DMS79 treated with DMSO at 0.1 percent for 48 hours (cell line): ENCODE measurements at regions not wholly inside any gene's neighbourhood (a gene's known extent, or its start where the extent isn't known, plus 50 kb on each side); places are given as distances from the start of the nearest gene placed in this dataset.
"Not testable (repeated sequence)": the region's sequence is repeated elsewhere in the genome, so short reads cannot be mapped to it uniquely, and the experiment has no call there.

Experiments
- DNase-seq: peaks from one replicate; lab custom pipeline; 2025; lab: John Stamatoyannopoulos, UW

DNA sequence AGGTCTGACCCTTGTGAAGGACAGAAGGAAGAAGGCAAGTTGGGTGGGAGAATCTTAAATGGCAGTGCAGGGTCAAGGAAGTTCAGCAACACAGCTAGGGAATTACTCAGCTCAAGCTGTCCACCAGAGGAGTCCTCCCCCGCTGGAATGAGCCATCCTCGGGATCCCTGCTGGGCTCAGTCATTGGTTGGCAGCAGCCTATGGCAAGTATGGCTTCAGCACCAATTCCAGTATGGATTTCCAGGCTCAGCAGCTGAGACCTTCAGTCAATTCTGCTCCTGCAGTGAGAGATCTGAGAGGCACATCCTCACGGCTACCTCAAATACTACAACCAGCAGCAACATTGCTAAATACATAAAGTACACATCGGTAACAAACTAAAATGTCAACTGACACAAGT is 280.6 kb upstream of the PIK3R1 start:
- no peak for DNase-seq

DNA sequence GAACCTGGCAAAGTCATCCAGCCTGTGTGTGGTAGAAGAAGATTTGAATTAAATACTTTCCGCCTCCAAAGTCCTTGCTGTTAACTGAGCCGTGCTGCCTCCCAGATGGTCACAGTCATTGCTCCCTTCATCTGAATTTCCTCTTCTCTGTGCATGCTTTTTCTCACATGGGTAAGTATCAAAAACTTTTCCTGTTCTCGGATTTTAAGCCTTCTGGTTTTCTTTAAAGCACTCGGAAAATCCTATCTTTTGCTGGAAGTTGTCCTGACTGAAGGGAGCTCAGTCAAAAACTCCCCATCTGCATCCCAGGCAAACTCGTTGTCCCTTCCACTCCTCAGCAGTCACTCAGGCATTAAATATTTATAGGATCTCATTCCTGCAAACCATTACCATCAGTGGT is 290.0 kb upstream of the PIK3R1 start:
- no peak for DNase-seq

- DNase-seq, result peak; percentile 3
Measured at GRCh38 chr5:67921004-67921601, 294.5 kb upstream of the PIK3R1 start.

DNA sequence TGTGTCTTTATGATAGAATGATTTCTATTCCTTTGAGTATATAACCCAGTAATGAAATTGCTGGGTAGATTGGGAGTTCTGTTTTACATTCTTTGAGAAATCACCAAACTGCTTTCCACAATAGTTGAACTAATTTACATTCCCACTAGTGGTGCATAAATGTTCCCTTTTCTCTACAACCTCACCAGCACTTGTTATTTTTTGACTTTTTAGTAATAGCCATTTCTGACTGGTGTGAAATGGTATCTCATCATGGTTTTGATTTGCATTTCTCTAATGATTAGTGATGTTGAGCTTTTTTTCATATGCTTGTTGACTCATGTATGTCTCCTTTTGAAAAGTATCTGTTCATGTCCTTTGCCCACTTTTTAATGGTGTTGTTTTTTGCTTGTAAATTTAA is 296.0 kb upstream of the PIK3R1 start:
- DNase-seq, result not testable (repeated sequence)

GRCh38 chr5:67917561-67917960 is 298.0 kb upstream of the PIK3R1 start:
- DNase-seq, result no peak

GRCh38 chr5:67910546-67910945 is 305.0 kb upstream of the PIK3R1 start:
- no peak for DNase-seq

GRCh38 chr5:67908126-67908765 is 307.3 kb upstream of the PIK3R1 start:
- no peak for DNase-seq

DNA sequence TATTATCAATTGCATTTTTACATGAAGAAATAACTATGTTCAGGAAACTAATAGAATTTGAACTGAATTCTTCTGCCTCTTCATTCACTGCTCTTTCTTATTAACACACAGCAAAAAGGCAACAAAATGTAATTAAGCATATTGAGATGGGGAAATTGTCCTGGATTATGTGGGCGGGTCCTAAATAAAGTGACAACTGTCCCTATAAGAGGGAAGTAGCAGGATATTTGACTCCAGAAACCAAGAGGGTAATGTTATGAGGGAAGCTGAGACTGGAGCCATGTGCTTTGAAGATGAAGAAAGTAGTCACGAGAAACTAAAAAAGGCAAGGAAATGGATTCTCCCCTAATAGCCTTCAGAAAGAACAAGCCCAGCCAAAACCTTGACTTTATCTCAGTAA is 311.2 kb upstream of the PIK3R1 start:
- DNase-seq, result no peak

DNA sequence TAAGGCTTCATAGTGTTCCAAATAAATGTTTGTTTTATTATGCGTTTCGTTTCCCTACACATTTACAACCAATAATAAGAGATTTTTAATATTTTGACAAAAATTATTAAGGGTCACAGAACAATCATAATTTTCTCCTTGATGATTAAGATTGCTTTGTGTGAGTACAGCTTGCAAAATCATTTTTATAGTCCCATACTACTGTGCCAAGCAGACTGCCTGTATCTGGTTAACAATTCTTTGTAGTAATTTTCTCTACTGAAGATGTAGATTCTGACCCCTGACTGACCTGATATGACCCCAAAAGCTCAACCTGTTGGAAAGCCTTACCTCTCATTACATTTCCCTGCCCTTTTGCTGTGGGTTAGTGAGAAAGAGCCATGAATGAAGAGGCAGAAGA is 311.9 kb upstream of the PIK3R1 start:
- DNase-seq, result no peak

DNA sequence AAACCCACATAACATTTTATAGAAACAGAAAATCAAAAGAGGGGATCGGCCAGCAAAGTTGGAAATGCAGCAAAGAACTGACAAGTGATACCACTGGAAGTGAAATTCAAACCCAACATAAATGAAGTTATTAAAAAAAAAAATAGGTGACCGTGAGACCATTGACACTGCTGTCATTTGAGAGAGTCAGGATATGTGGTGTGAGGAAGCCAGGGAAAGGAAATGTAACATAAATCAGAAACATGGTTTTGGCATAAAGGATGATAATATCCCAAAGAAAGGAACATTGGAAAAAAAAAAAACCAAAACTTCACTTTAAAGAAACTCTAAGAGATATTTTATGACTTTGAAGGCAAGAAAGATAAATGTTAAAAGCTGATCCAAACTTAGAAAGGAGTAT is 312.4 kb upstream of the PIK3R1 start:
- no peak for DNase-seq

DNA sequence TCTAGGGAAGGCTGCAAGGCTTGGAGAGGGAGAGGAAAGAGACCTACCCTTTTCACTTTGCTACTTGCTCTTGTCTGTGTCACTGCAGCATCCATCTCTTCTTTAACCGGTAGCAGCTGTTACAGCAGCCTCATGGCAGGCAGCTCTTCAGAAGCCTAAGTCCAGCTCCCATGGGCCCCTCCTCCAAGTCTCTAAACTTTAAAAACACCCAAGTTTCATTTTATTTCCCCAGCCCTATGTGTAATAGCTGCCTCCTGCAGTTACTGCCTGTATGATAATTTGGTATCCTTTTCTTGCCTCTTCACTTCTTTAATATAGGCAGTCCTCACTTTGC is 313.1 kb upstream of the PIK3R1 start:
- no peak for DNase-seq

GRCh38 chr5:67901814-67902496 is 313.6 kb upstream of the PIK3R1 start:
- no peak for DNase-seq

DNA sequence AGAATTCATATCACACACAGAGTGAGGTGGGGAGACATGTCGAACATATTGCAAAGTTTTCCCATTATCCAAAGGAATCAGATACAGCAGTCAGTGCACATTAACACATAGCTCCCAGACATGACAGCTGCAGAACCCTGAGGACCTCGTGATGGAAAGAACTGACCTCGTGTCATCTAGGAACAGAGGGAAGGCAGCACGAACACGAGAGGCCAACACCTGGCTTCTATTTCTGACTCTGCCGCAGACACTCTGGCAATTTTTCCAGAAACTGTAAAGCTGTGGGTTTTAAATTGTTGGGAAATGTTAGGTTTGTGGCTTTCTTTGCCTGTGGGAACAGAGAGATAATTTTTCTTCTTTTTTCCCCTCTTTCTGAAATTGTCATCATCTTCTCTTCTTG is 315.0 kb upstream of the PIK3R1 start:
- DNase-seq, result no peak

- DNase-seq, result no peak
Measured at GRCh38 chr5:67897980-67898379, 317.6 kb upstream of the PIK3R1 start.

- no peak for DNase-seq
Measured at GRCh38 chr5:67897431-67897830, 318.1 kb upstream of the PIK3R1 start.

DNA sequence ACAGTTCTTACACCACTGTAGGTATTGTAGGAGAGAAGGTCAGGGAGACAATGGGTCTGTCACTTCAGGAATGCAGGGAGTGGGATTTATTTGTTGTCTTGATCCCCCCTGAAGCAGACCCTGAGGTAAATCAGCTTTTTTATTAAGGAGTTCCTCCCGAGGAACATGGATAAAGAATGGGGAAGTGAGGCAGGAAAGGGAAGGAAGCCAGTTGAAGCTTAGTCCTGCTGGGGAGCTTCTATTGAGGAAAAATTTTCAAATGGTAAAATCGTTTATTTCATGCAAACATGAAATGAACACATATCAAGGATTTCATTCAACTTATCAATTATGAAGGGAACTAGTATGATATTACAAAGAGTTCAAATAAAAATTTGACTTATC is 318.6 kb upstream of the PIK3R1 start:
- DNase-seq, result no peak

DNA sequence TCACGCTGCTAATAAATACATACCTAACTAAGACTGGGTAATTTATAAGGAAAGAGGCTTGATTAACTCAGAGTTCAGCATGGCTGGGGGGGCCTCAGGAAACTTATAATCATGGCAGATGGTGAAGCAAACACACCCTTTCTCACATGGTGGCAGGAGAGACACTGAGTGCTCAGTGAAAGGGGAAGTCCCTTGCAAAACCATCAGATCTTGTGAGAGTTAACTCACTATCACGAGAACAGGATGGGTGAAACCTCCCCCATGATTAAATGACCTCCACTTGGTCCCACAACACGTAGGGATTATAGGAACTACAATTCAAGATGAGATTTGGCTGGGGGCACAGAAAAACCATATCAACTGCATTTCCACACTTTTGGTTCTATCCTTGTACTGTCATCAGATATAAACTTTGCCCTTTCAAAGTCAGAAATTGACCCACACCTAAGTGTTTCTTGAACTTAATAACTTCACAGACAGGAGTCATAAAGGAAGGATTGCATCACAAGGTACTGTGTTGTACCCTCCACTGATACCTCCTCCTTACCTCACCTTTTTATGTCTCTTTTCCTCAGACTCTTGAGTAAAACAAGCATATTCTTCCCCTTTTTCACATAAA is 319.1 kb upstream of the PIK3R1 start:
- no peak for DNase-seq

GRCh38 chr5:67889870-67890269 is 325.7 kb upstream of the PIK3R1 start:
- DNase-seq, result not testable (repeated sequence)

- no peak for DNase-seq
Measured at GRCh38 chr5:67887748-67888161, 327.8 kb upstream of the PIK3R1 start.

- DNase-seq, result no peak
Measured at GRCh38 chr5:67886761-67887160, 328.8 kb upstream of the PIK3R1 start.

DNA sequence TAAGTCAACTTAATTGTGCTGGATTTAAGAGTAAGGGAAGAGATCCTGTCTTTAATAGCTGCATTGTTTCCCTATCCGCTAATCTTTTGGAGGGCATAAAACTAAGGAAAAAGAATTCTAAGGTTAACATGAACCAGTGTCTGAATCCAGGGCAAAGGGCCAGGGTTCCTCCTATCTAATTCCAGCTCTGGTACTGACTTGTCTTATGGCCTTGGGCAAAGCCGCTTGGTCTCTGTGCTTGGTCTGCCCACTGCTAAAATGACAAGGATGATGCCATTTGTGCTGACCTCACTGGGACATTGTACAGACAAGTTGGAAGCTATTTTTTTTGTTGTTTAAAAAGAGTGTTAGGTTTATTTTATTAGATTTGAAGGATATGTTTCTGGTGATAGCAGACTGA is 334.7 kb upstream of the PIK3R1 start:
- no peak for DNase-seq

DNA sequence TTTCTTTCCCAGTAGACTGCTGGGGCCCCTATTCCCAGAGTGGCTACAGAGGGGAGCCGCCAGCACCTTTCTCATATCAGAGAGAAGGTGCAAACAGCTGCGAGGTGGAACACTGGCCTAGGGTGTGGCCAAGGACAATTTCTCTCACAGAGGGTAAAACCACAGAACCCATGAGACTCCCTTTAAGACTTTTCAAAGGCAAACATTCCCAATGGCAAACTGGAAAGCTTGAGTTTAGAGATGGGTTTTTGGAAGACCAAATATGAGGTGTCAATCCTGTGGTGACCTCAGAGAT is 335.1 kb upstream of the PIK3R1 start:
- DNase-seq, result no peak
